Effector memory CD8-positive, alpha-beta T cell (primary cell): ENCODE measurements at regions not wholly inside any gene's neighbourhood (a gene's known extent, or its start where the extent isn't known, plus 50 kb on each side); places are given as distances from the start of the nearest gene placed in this dataset.
"Not testable (repeated sequence)": the region's sequence is repeated elsewhere in the genome, so short reads cannot be mapped to it uniquely, and the experiment has no call there.

Experiments
- ATAC-seq: fragments of 150-1000 bp; cut with Tn5 transposase; replicated peaks from 2 replicates; pipeline ENCODE4 v1.10.0; 2021; ENCODE audit warnings: mild to moderate bottlenecking, moderate library complexity
- DNase-seq, 3 experiments: peaks; one replicate each; pipeline ENCODE4 v3.0.0; 2021
- H3K27ac Mint-ChIP-seq, 2 donors: one replicate each; pipeline ENCODE4 v1.8.0; 2022; ENCODE audit warnings: mild to moderate bottlenecking in 2 of 2, mixed read lengths in 2 of 2, moderate library complexity in 2 of 2
- H3K27me3 Mint-ChIP-seq, 2 donors: one replicate each; pipeline ENCODE4 v1.8.0; 2022; ENCODE audit warnings: mixed read lengths in 2 of 2
- H3K36me3 Mint-ChIP-seq: one replicate; pipeline ENCODE4 v1.8.0; 2022; ENCODE audit warnings: mild to moderate bottlenecking, moderate library complexity, mixed read lengths; ENCODE audit not compliant: insufficient read depth
- H3K4me1 Mint-ChIP-seq, 2 donors: one replicate each; pipeline ENCODE4 v1.8.0; 2022; ENCODE audit warnings: low read depth in 2 of 2, mixed read lengths in 2 of 2
- H3K4me3 Mint-ChIP-seq, 2 donors: one replicate each; pipeline ENCODE4 v1.8.0; 2022; ENCODE audit warnings: mild to moderate bottlenecking in 2 of 2, mixed read lengths in 2 of 2, moderate library complexity in 2 of 2
- H3K9me3 Mint-ChIP-seq, 2 donors: one replicate each; pipeline ENCODE4 v1.8.0; 2022; ENCODE audit warnings: mixed read lengths in 2 of 2

DNA sequence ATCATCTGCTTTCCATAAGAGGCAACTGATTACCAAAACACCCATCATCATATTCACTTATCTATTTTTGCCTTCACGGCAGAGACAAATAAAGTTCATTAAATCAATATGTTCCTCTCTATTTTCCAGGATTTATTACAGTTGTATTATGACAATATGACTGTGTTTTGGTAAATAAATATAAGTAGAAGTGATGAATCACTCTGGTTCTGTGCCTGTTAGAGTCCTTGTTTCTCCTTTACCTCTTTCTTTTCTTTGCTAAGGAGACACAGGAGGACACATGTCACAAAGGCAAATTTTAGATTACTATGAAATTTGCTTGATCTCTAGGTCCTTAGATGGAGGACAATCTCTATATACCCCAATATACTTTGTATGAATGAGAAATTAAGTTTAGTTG, 152.6 kb upstream of the PLSCR5 start:
- no peak for DNase-seq
- H3K27me3 Mint-ChIP-seq, result no peaks in the 10 kb centered on the region
- no peak overlapping the region for H3K4me3 Mint-ChIP-seq
- no peak overlapping the region for H3K27ac Mint-ChIP-seq
- no peak for ATAC-seq
- H3K36me3 Mint-ChIP-seq, result no peaks in the 10 kb centered on the region
- H3K9me3 Mint-ChIP-seq, result peaks cover 2 to 6% of the 10 kb centered on the region in 2 donors
- H3K4me1 Mint-ChIP-seq, result no peaks in the 10 kb centered on the region

DNA sequence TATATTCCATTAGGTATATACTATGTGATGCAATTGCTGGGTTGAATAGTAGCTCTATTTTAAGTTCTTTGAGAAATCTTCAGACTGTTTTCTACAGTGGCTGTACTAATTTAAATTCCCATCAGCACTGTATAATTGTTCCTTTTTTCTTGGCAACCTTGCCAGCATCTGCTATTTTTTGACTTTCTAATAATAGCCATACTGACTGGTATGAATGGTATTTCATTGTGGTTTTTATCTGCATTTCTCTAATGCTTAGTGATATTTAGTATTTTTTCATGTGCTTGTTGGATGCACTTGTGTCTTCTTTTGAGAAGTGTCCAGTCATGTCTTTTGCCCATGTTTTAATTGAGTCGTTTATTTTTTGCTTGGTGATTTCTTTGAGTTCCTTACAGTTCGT, 145.1 kb upstream of the PLSCR5 start:
- H3K27me3 Mint-ChIP-seq, result no peaks in the 10 kb centered on the region
- no peaks in the 10 kb centered on the region for H3K36me3 Mint-ChIP-seq
- no peak overlapping the region for H3K27ac Mint-ChIP-seq
- no peak for ATAC-seq
- peaks cover 3 to 7% of the 10 kb centered on the region in 2 donors for H3K9me3 Mint-ChIP-seq
- DNase-seq, result no peak
- no peaks in the 10 kb centered on the region for H3K4me1 Mint-ChIP-seq
- H3K4me3 Mint-ChIP-seq, result no peak overlapping the region

DNA sequence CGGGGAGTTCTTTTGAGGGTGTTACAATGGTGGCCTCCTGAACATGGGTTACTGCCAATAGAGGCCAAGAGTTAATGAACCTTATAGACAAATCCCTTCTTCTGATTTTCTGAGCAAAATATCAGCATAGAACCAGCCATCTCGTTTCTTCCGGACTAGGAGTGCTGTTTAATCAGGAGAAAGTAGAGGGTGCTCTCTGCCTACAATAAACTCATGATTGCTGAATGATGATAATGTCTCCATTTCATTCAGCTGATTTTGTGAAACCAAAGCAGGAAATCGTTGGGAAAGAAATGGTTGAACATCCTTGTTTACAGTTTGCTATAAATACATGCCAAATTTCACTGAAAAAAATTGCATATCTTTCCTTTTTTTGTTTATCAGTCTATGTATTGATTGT, 142.8 kb upstream of the PLSCR5 start:
- no peaks in the 10 kb centered on the region for H3K4me1 Mint-ChIP-seq

DNA sequence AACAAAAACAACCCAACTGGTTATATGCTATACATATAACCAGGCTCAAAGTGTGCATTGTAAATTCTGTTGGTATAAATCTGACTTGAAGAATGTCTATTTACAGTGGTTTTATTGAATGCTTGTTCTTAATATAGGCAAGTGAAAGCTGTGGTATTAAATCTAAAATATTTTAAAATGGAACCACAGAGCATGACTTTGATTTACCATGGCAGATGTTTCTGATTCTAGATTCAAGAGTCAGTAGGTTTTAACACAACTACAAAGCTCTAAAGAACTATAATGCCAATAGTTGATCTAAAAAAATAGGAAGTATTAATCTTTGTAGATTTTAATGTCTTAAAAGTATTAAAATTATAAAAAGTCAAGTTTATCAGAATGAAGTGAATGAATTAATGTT, 141.9 kb upstream of the PLSCR5 start:
- Mint-ChIP-seq H3K36me3 (no peaks in the 10 kb centered on the region), H3K4me1 (no peaks in the 10 kb centered on the region), H3K27ac (no peak overlapping the region), H3K9me3 (peaks cover 1 to 7% of the 10 kb centered on the region in 2 donors), H3K4me3 (no peak overlapping the region), H3K27me3 (no peaks in the 10 kb centered on the region)
- ATAC-seq (no peak), DNase-seq (no peak)

More for the DNA sequence above, 142.8 kb upstream of the PLSCR5 start:
- no peak overlapping the region for H3K4me3 Mint-ChIP-seq
- H3K9me3 Mint-ChIP-seq, result peaks cover 3 to 14% of the 10 kb centered on the region in 2 donors
- no peaks in the 10 kb centered on the region for H3K27me3 Mint-ChIP-seq
- DNase-seq, result no peak
- ATAC-seq, result no peak
- no peaks in the 10 kb centered on the region for H3K36me3 Mint-ChIP-seq
- no peak overlapping the region for H3K27ac Mint-ChIP-seq

DNA sequence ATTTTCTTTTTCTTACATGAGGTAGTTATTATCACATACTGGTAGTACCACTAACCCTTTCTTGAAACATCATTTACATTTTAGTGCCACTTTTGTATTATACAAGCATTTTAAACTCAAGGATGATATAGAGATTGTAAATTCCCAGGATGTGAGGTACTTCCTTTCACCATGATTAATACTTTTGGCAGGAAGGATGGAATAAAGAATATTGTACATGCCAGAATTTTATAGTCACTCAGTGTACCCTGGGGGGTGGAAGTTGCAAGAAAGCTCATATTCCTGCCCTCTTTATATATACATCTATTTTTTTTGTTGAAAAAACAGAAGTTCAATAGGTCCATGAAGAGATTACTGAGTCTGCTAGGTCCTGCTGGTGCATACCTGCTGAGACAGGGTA, 141.0 kb upstream of the PLSCR5 start:
- H3K36me3 Mint-ChIP-seq, result no peaks in the 10 kb centered on the region
- H3K4me1 Mint-ChIP-seq, result no peaks in the 10 kb centered on the region

DNA sequence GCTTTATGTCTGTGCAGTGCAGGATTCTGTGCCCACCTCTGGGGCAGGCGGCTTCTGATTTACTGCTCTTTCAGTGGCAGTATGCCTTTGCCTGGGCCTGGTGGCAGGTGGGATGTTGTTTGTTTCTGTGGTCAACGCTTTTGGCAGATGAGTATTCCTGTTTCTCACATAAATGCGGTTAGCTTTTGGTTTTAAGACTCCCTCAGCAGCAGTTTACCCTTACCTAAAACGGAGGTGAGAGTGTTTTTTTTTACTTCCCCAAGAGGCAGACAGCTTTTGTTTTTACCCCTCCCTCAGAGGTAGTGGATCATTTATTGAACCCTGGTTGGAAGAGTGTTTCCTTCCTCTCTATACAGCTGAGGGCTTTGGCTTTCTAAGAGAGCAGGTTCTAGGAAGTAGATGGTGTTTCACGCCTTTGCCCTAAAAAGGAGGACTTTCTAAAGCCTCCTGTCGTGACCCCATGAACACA, 134.1 kb upstream of the PLSCR5 start:
- H3K4me1 Mint-ChIP-seq, result peaks cover 0 to 6% of the 10 kb centered on the region in 2 donors
- H3K36me3 Mint-ChIP-seq, result no peaks in the 10 kb centered on the region
- peak overlapping the region in 1 of 2 donors; percentile 8 for H3K4me3 Mint-ChIP-seq
- peak in 1 of 3 experiments; percentile 7 for DNase-seq
- H3K27me3 Mint-ChIP-seq, result no peaks in the 10 kb centered on the region
- H3K27ac Mint-ChIP-seq, result no peak overlapping the region
- peaks cover 3 to 10% of the 10 kb centered on the region in 2 donors for H3K9me3 Mint-ChIP-seq
- ATAC-seq, result no peak

More for the DNA sequence above, 141.0 kb upstream of the PLSCR5 start:
- Mint-ChIP-seq H3K9me3 (peaks cover under 1 to 7% of the 10 kb centered on the region in 2 donors), H3K4me3 (no peak overlapping the region), H3K27ac (no peak overlapping the region), H3K27me3 (no peaks in the 10 kb centered on the region)
- DNase-seq (no peak), ATAC-seq (no peak)

DNA sequence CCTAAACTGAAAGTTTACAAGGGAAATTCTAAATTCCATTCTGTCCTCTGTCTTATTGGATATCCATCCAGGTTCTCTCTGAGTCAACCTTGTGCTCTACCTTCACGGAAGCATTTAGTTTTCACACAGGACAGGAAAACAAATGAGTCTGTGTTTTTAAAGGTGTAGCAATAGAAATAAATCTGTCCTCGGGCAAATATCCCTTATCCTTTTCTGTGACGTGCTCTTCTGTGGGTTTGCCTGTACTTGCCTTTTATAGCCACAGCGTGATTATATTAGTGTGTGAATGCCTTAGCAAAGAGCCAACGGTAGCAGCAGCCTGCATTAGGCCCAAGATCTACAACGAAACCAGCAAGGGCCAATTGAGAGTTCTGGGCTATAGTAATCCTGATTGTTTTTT, 127.2 kb upstream of the PLSCR5 start:
- no peak overlapping the region for H3K27ac Mint-ChIP-seq
- H3K27me3 Mint-ChIP-seq, result no peaks in the 10 kb centered on the region
- ATAC-seq, result no peak
- H3K36me3 Mint-ChIP-seq, result no peaks in the 10 kb centered on the region
- H3K9me3 Mint-ChIP-seq, result peaks cover 7 to 15% of the 10 kb centered on the region in 2 donors
- H3K4me3 Mint-ChIP-seq, result no peak overlapping the region
- H3K4me1 Mint-ChIP-seq, result no peaks in the 10 kb centered on the region
- no peak for DNase-seq

DNA sequence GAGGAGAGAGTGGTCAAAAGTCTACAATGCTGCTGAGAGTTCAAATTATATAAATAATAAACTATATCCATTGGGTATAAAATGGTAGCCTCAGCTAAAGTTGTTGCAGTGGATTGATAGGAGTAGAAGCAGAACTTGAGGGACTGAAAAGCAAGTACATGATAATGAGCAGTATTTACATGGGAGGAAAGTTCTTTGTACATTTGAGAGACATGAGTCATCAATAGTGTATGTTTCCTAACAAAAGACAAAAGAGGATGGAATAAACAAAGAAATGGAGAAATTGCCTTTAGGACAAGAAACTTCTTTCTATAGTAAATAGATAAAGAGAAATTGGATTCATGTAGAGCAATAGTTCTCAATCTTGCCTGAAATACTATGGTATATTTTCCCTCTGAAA, 110.0 kb upstream of the PLSCR5 start:
- Mint-ChIP-seq H3K27ac (no peak overlapping the region), H3K4me1 (no peaks in the 10 kb centered on the region), H3K27me3 (no peaks in the 10 kb centered on the region), H3K9me3 (no peaks in the 10 kb centered on the region), H3K36me3 (no peaks in the 10 kb centered on the region), H3K4me3 (no peak overlapping the region)
- ATAC-seq (no peak), DNase-seq (no peak)

DNA sequence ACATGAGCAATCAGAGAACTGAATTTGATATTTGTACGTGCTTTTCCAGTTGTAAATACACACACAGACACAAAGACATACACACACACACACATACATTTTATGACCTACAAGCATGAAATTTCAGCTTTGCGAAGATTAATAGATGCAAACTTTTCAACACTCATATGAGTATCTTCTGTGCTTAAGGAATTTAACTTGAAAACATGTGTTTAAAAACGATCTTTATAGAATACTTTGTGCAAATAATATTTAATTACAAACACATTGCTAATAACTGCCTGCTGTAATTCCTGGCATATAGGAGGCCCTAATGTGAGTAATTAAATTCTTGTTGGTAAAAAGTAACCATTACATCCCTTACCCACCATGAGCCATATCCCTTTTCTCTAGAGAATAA, 107.7 kb upstream of the PLSCR5 start:
- Mint-ChIP-seq H3K27ac (no peak overlapping the region), H3K9me3 (peaks cover 0 to 3% of the 10 kb centered on the region in 2 donors), H3K4me3 (no peak overlapping the region), H3K27me3 (no peaks in the 10 kb centered on the region), H3K4me1 (no peaks in the 10 kb centered on the region), H3K36me3 (no peaks in the 10 kb centered on the region)
- ATAC-seq (no peak), DNase-seq (no peak)

DNA sequence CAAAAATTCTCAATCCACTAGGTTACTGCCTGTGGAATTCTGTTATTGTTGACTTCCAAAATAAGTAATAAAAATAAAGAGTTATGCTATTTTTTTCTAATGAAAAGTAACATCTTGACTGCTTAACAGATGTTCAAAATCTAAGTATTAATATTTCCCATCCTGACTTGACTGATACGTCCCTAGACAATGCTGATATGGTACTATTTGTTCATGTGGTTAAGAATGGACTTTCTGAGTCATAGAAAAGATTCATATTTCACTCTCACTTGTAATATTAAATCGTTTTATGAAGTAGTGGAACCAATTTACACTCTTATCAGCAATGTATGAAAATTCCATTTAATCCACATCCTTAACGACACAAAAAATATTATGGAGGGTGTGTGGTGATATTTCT, 104.8 kb upstream of the PLSCR5 start:
- Mint-ChIP-seq H3K9me3 (peaks cover 0 to 3% of the 10 kb centered on the region in 2 donors), H3K36me3 (no peaks in the 10 kb centered on the region), H3K4me1 (no peaks in the 10 kb centered on the region), H3K4me3 (no peak overlapping the region), H3K27me3 (no peaks in the 10 kb centered on the region), H3K27ac (no peak overlapping the region)
- ATAC-seq (no peak), DNase-seq (no peak)

DNA sequence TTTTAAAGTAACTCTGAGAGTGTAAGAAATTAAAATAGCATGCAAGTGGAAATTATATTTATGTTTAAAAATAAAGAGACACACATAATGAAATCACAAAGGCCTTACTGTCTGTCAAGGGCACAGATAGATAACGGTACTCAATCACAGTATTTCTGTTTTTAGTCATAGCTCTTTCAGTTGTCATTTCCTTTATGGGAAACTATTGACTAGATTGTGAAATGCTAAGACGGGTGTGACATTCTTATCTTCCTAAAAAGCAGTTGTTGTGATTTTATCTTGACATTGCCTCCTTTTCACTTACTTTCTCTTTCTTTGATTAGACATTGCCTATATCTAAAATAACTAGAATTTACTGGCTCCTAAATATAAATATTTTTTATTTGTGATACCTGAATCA, 100.1 kb upstream of the PLSCR5 start:
- no peak overlapping the region for H3K27ac Mint-ChIP-seq
- peaks cover 3 to 7% of the 10 kb centered on the region in 2 donors for H3K9me3 Mint-ChIP-seq
- DNase-seq (no peak), ATAC-seq (no peak)
- no peaks in the 10 kb centered on the region for H3K4me1 Mint-ChIP-seq
- no peaks in the 10 kb centered on the region for H3K36me3 Mint-ChIP-seq
- H3K27me3 Mint-ChIP-seq, result no peaks in the 10 kb centered on the region
- no peak overlapping the region for H3K4me3 Mint-ChIP-seq

DNA sequence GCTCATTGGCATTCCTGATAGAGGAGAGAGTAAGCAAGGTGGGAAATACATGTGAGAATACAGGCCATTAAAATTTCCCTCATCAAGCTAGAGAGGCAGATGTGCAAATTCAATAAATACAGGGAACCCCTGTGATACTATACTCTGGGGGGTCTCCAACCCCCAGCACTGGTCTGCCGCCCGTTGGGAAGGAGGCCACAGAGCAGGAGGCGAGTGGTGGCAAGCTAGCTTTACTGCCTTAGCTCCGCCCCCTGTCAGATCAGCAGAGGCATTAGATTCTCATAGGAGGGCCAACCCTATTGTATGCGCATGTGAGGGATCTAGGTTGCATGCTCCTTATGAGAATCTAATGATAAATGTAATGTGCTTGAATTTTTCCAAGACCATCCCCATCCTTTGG, 97.1 kb upstream of the PLSCR5 start:
- ATAC-seq, result no peak
- DNase-seq, result no peak
- Mint-ChIP-seq H3K4me3 (no peak overlapping the region), H3K9me3 (peaks cover 0 to 7% of the 10 kb centered on the region in 2 donors), H3K27ac (no peak overlapping the region), H3K36me3 (no peaks in the 10 kb centered on the region), H3K4me1 (no peaks in the 10 kb centered on the region), H3K27me3 (no peaks in the 10 kb centered on the region)

DNA sequence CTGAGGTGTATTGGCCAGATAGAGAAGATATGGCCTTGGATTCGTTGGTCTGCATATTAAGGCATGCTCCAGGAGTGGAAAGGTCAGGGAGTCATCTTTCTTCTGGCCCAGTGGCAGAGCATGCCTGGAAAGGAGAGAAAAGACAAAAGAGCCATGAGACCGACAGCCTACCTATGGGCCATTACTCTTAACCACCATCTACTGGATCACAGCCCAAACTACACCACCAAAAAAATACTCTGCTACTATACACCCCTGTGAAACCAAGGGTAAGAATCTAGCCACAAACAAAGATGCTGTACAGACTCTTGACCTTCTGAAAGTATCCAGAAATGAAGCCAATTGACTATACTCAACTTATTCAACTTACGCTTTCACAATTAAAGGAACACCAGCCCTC, 96.1 kb upstream of the PLSCR5 start:
- Mint-ChIP-seq H3K27ac (no peak overlapping the region), H3K9me3 (peaks cover 0 to 7% of the 10 kb centered on the region in 2 donors), H3K27me3 (no peaks in the 10 kb centered on the region), H3K4me1 (no peaks in the 10 kb centered on the region), H3K36me3 (no peaks in the 10 kb centered on the region), H3K4me3 (no peak overlapping the region)
- DNase-seq (no peak), ATAC-seq (no peak)

DNA sequence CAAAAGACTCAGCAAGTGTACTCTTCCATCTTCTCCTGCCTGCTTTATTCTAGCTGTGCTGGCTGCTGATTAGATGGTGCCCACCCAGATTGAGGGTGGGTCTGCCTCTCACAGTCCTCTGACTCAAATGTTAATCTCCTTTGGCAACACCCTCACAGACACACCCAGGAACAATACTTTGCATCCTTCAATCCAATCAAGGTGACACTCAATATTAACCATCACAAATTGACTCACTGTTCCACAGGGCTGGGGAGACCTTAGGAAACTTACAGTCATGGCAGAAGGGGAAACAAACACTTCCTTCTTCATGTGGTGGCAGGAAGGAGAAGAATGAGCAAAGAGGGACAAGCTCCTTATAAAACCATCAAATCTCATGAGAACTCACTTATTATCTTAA, 94.9 kb upstream of the PLSCR5 start:
- not testable (repeated sequence) for H3K9me3 Mint-ChIP-seq, DNase-seq, H3K27me3 Mint-ChIP-seq, H3K36me3 Mint-ChIP-seq, H3K4me1 Mint-ChIP-seq, H3K27ac Mint-ChIP-seq, ATAC-seq, H3K4me3 Mint-ChIP-seq

DNA sequence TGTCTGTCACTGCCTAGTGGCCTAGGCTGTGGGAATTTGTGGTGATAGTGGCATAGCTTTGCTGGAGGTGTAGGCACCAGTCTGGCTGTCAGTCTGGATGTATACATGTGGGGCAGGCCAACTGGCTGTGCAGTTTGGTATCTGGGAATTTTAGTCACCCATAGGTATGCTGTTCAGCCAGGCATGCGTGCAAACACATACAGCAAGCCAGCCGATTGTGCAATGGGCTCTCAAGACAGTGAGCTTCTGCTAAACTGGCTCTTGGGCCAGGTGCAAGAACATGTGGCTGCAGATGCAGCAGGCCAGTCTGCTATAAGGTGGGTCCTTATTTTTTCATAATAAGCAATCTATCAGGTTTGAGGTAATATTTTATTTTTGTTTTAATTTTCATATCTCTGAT, 87.1 kb upstream of the PLSCR5 start:
- Mint-ChIP-seq H3K9me3 (peaks cover 10 to 13% of the 10 kb centered on the region in 2 donors), H3K27ac (no peak overlapping the region), H3K4me1 (no peaks in the 10 kb centered on the region), H3K36me3 (no peaks in the 10 kb centered on the region), H3K4me3 (no peak overlapping the region), H3K27me3 (no peaks in the 10 kb centered on the region)
- no peak for DNase-seq
- ATAC-seq, result no peak
